WTC11 (cell line): ENCODE measurements at regions not wholly inside any gene's neighbourhood (a gene's known extent, or its start where the extent isn't known, plus 50 kb on each side); places are given as distances from the start of the nearest gene placed in this dataset.

Experiments
- ATAC-seq: fragments of 200-7000 bp; cut with Tn5 transposase; 2 replicates; pipeline ENCODE4 v1.10.0; 2021; ENCODE audit warnings: mild to moderate bottlenecking, moderate library complexity
- CTCF ChIA-PET: fragments of 300-600 bp; sonication (Branson Sonifier 250); formaldehyde crosslinking; loops from one replicate; lab custom pipeline; 2021; ENCODE audit warnings: antibody characterized with exemption; lab: Charles Lee
- POLR2A ChIA-PET: fragments of 350-600 bp; sonication (Branson Sonifier 250); formaldehyde crosslinking; loops from one replicate; lab custom pipeline; 2021; ENCODE audit warnings: antibody characterized with exemption; lab: Charles Lee
- DNase-seq: peaks from one replicate; pipeline ENCODE4 v3.0.0; 2021; ENCODE audit warnings: low spot score
- H3K27ac Mint-ChIP-seq: 2 replicates; pipeline ENCODE4 v1.8.0; 2021; ENCODE audit warnings: mixed read lengths
- H3K27me3 Mint-ChIP-seq: 2 replicates; pipeline ENCODE4 v1.8.0; 2021; ENCODE audit warnings: low read depth, mild to moderate bottlenecking, moderate library complexity, mixed read lengths
- H3K36me3 Mint-ChIP-seq: 2 replicates; pipeline ENCODE4 v1.8.0; 2021; ENCODE audit warnings: mixed read lengths
- H3K4me1 Mint-ChIP-seq: 2 replicates; pipeline ENCODE4 v1.8.0; 2022; ENCODE audit warnings: mixed read lengths
- H3K4me3 Mint-ChIP-seq: 2 replicates; pipeline ENCODE4 v1.8.0; 2021; ENCODE audit warnings: mild to moderate bottlenecking, moderate library complexity, mixed read lengths
- H3K9me3 Mint-ChIP-seq: 2 replicates; pipeline ENCODE4 v1.8.0; 2021; ENCODE audit warnings: mixed read lengths
- ESRRA ChIP-seq: sonication (generic); formaldehyde crosslinking; IDR thresholded peaks from 2 replicates; pipeline ENCODE4 v1.8.1; 2022; ENCODE audit warnings: mild to moderate bottlenecking, missing genetic modification reagents, borderline replicate concordance
- MYBL2 ChIP-seq: sonication (generic); formaldehyde crosslinking; IDR thresholded peaks from 2 replicates; pipeline ENCODE4 v1.8.1; 2023; ENCODE audit warnings: mild to moderate bottlenecking, moderate library complexity, missing genetic modification reagents
- OVOL2 ChIP-seq: fragments of 250-450 bp; sonication (Bioruptor Pico); IDR thresholded peaks from 2 replicates; pipeline ENCODE4 v1.9.0; 2021; ENCODE audit warnings: mild to moderate bottlenecking, borderline replicate concordance
- RELA ChIP-seq: sonication (generic); formaldehyde crosslinking; IDR thresholded peaks from 2 replicates; pipeline ENCODE4 v1.8.1; 2022; ENCODE audit warnings: missing genetic modification reagents, mild to moderate bottlenecking, borderline replicate concordance
- SP1 ChIP-seq: sonication (generic); formaldehyde crosslinking; conservative IDR thresholded peaks from 2 replicates; pipeline ENCODE4 v1.8.1; 2022; ENCODE audit warnings: missing genetic modification reagents
- TCF7 ChIP-seq: sonication (generic); formaldehyde crosslinking; IDR thresholded peaks from 2 replicates; pipeline ENCODE4 v1.8.0; 2022; ENCODE audit warnings: mild to moderate bottlenecking, low read depth, missing genetic modification reagents, moderate library complexity
- TEAD1 ChIP-seq: sonication (generic); formaldehyde crosslinking; IDR thresholded peaks from 2 replicates; pipeline ENCODE4 v1.8.0; 2022; ENCODE audit warnings: mild to moderate bottlenecking, missing genetic modification reagents
- TP53 ChIP-seq: sonication (generic); formaldehyde crosslinking; IDR thresholded peaks from 2 replicates; pipeline ENCODE4 v1.8.1; 2023; ENCODE audit warnings: mild to moderate bottlenecking, missing genetic modification reagents
- ZBTB21 ChIP-seq: sonication (generic); formaldehyde crosslinking; IDR thresholded peaks from 2 replicates; pipeline ENCODE4 v1.8.1; 2023; ENCODE audit warnings: mild to moderate bottlenecking, missing genetic modification reagents, borderline replicate concordance
- ZNF121 ChIP-seq: sonication (generic); formaldehyde crosslinking; IDR thresholded peaks from 2 replicates; pipeline ENCODE4 v1.8.0; 2023; ENCODE audit warnings: missing genetic modification reagents
- ZNF232 ChIP-seq: sonication (generic); formaldehyde crosslinking; IDR thresholded peaks from 2 replicates; pipeline ENCODE4 v1.8.0; 2022; ENCODE audit warnings: mild to moderate bottlenecking, missing genetic modification reagents
- ZNF416 ChIP-seq: fragments of 250-450 bp; sonication (Bioruptor Pico); IDR thresholded peaks from 2 replicates; pipeline ENCODE4 v1.9.0; 2021; ENCODE audit warnings: mild to moderate bottlenecking, inconsistent platforms
- TF ChIP-seq, protein P1 (sequence below): sonication (generic); formaldehyde crosslinking; IDR thresholded peaks from 2 replicates; pipeline ENCODE4 v1.8.1; 2023; ENCODE audit warnings: mild to moderate bottlenecking, missing genetic modification reagents, moderate library complexity
- TF ChIP-seq, protein P2 (sequence below): sonication (generic); formaldehyde crosslinking; IDR thresholded peaks from 2 replicates; pipeline ENCODE4 v1.8.1; 2023; ENCODE audit warnings: mild to moderate bottlenecking, missing genetic modification reagents, borderline replicate concordance
- TF ChIP-seq, protein P3 (sequence below): sonication (generic); formaldehyde crosslinking; IDR thresholded peaks from 2 replicates; pipeline ENCODE4 v1.8.0; 2022; ENCODE audit warnings: mild to moderate bottlenecking, missing genetic modification reagents
- TF ChIP-seq, protein P4 (sequence below): fragments of 250-450 bp; sonication (Bioruptor Pico); IDR thresholded peaks from 2 replicates; pipeline ENCODE4 v1.9.0; 2021; ENCODE audit warnings: moderate library complexity, mild to moderate bottlenecking, inconsistent platforms, borderline replicate concordance
- TF ChIP-seq, protein P5 (sequence below): fragments of 250-450 bp; sonication (Bioruptor Pico); IDR thresholded peaks from 2 replicates; pipeline ENCODE4 v1.9.0; 2021; ENCODE audit warnings: mild to moderate bottlenecking, borderline replicate concordance
- TF ChIP-seq, protein P6 (sequence below): sonication (generic); formaldehyde crosslinking; IDR thresholded peaks from 2 replicates; pipeline ENCODE4 v1.8.1; 2022; ENCODE audit warnings: missing genetic modification reagents, borderline replicate concordance
- TF ChIP-seq, protein P7 (sequence below): sonication (generic); formaldehyde crosslinking; IDR thresholded peaks from 2 replicates; pipeline ENCODE4 v1.8.0; 2022; ENCODE audit warnings: mild to moderate bottlenecking, missing genetic modification reagents

DNA sequence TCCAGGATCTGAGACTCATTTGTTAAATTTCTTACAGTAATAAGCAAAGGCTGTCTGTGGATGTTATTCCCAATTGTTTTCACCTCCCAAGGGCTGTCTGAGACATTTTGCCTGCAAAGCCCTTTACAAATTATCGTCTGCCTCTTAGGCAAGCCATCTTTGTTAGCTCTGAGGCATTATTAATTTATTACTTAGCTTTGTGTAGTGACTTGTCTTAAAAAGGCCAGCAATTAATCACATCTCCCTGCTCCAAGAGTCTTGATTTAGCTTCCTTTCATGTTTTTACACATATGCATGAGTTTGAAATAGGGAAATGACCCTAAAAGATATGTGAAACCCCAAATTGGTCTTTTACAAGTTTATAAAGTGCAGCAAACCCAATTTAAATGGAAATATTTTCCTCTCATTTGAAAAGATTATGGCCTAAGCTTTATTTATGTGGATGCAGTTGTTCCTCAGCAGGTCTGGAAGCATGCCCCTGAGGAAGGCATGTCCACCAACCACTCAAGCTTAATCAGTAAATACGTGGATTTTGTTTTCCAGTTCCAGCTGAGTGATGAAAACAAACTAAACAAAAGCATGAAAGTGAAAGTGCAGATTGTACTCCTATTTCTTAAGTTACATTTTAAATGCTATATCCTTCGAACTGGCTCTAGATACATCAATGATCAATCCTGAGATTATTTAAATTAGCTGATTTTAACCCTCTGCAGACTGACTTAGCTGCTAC lies 173.6 kb upstream of the LNX1 start:
- Mint-ChIP-seq H3K27ac (no peak overlapping the region), H3K36me3 (peaks cover 4% of the 10 kb centered on the region; the same call in 1 of the 2 replicates), H3K9me3 (peaks cover 18% of the 10 kb centered on the region), H3K27me3 (no peaks in the 10 kb centered on the region), H3K4me3 (no peak overlapping the region), H3K4me1 (no peaks in the 10 kb centered on the region)
- ChIA-PET POLR2A (no interaction called here), CTCF (interaction anchor here (0.8 to 1.2 kb wide), 2 partner anchors 58 to 469 kb away, joined by 3 to 4 read pairs; no protein-coding TSS in a partner anchor)
- DNase-seq (no peak), ATAC-seq (no peak)
- TF ChIP-seq ESRRA (CRISPR knock-in tag) (no peak), TCF7 (CRISPR knock-in tag) (no peak), ZNF121 (CRISPR knock-in tag) (no peak), OVOL2 (CRISPR knock-in tag) (no peak), RELA (no peak), MYBL2 (CRISPR knock-in tag) (no peak), ZNF232 (CRISPR knock-in tag) (no peak), ZNF416 (no peak), SP1 (no peak)
- TF ChIP-seq, protein P1, sequence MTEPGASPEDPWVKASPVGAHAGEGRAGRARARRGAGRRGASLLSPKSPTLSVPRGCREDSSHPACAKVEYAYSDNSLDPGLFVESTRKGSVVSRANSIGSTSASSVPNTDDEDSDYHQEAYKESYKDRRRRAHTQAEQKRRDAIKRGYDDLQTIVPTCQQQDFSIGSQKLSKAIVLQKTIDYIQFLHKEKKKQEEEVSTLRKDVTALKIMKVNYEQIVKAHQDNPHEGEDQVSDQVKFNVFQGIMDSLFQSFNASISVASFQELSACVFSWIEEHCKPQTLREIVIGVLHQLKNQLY: no peak
- TF ChIP-seq, protein P2, sequence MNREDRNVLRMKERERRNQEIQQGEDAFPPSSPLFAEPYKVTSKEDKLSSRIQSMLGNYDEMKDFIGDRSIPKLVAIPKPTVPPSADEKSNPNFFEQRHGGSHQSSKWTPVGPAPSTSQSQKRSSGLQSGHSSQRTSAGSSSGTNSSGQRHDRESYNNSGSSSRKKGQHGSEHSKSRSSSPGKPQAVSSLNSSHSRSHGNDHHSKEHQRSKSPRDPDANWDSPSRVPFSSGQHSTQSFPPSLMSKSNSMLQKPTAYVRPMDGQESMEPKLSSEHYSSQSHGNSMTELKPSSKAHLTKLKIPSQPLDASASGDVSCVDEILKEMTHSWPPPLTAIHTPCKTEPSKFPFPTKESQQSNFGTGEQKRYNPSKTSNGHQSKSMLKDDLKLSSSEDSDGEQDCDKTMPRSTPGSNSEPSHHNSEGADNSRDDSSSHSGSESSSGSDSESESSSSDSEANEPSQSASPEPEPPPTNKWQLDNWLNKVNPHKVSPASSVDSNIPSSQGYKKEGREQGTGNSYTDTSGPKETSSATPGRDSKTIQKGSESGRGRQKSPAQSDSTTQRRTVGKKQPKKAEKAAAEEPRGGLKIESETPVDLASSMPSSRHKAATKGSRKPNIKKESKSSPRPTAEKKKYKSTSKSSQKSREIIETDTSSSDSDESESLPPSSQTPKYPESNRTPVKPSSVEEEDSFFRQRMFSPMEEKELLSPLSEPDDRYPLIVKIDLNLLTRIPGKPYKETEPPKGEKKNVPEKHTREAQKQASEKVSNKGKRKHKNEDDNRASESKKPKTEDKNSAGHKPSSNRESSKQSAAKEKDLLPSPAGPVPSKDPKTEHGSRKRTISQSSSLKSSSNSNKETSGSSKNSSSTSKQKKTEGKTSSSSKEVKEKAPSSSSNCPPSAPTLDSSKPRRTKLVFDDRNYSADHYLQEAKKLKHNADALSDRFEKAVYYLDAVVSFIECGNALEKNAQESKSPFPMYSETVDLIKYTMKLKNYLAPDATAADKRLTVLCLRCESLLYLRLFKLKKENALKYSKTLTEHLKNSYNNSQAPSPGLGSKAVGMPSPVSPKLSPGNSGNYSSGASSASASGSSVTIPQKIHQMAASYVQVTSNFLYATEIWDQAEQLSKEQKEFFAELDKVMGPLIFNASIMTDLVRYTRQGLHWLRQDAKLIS (CRISPR knock-in tag): no peak
- TF ChIP-seq, protein P3, sequence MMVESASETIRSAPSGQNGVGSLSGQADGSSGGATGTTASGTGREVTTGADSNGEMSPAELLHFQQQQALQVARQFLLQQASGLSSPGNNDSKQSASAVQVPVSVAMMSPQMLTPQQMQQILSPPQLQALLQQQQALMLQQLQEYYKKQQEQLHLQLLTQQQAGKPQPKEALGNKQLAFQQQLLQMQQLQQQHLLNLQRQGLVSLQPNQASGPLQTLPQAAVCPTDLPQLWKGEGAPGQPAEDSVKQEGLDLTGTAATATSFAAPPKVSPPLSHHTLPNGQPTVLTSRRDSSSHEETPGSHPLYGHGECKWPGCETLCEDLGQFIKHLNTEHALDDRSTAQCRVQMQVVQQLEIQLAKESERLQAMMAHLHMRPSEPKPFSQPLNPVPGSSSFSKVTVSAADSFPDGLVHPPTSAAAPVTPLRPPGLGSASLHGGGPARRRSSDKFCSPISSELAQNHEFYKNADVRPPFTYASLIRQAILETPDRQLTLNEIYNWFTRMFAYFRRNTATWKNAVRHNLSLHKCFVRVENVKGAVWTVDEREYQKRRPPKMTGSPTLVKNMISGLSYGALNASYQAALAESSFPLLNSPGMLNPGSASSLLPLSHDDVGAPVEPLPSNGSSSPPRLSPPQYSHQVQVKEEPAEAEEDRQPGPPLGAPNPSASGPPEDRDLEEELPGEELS (CRISPR knock-in tag): no peak

DNA sequence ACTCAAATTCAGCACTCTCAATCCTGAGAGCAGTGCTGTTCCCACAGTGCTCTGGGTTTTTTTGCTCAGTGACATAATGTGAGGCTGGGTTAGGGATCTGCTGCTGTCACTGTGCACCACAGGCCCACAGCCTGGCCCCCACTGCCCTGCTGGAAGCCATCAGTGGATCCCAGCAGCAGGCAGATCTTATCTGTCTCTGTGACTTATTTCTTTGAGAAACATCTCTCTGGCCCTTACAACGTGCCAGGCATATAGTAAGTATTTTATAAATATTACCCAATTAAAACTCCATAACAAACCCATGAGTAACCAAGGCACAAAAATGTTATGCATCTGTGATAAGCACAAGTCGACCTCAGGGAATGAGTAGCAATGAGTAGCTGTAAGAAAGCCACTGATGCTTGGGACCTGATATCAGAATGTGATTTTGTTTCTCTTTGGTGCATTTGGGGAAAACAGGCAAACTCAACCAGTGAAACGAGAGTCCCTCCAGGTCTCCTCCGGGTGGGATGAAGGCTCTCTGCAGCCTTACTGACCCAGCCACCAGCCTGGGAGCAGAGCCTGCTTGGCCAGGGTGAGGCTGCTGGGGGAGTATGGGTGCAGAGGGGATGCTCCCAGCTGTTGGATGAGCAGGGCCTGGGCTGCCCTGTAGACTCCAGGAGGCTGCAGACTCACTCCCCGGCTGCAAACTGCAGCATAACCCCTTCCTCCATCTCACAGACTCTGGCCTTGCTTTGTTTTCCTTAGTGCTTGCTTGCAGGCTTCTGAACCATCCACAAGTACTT lies 172.7 kb upstream of the LNX1 start:
- Mint-ChIP-seq H3K36me3 (peaks cover 4% of the 10 kb centered on the region; the same call in 1 of the 2 replicates), H3K27me3 (no peaks in the 10 kb centered on the region), H3K4me3 (no peak overlapping the region), H3K4me1 (no peaks in the 10 kb centered on the region), H3K27ac (no peak overlapping the region), H3K9me3 (peaks cover 20% of the 10 kb centered on the region)
- ATAC-seq (0 out of 2 replicates have a peak, but pooled peaks have one; percentile 32), DNase-seq (no peak)
- ChIA-PET POLR2A (no interaction called here), CTCF (interaction anchor here (0.6 to 1.2 kb wide), 3 partner anchors 54 to 470 kb away, joined by 3 to 4 read pairs (median 4); no protein-coding TSS in a partner anchor)
- no peak for TF ChIP-seq ZBTB21 (CRISPR knock-in tag)
- TF ChIP-seq, protein P4, sequence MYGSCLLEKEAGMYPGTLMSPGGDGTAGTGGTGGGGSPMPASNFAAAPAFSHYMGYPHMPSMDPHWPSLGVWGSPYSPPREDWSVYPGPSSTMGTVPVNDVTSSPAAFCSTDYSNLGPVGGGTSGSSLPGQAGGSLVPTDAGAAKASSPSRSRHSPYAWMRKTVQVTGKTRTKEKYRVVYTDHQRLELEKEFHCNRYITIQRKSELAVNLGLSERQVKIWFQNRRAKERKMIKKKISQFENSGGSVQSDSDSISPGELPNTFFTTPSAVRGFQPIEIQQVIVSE (CRISPR knock-in tag): no peak
- TF ChIP-seq, protein P5, sequence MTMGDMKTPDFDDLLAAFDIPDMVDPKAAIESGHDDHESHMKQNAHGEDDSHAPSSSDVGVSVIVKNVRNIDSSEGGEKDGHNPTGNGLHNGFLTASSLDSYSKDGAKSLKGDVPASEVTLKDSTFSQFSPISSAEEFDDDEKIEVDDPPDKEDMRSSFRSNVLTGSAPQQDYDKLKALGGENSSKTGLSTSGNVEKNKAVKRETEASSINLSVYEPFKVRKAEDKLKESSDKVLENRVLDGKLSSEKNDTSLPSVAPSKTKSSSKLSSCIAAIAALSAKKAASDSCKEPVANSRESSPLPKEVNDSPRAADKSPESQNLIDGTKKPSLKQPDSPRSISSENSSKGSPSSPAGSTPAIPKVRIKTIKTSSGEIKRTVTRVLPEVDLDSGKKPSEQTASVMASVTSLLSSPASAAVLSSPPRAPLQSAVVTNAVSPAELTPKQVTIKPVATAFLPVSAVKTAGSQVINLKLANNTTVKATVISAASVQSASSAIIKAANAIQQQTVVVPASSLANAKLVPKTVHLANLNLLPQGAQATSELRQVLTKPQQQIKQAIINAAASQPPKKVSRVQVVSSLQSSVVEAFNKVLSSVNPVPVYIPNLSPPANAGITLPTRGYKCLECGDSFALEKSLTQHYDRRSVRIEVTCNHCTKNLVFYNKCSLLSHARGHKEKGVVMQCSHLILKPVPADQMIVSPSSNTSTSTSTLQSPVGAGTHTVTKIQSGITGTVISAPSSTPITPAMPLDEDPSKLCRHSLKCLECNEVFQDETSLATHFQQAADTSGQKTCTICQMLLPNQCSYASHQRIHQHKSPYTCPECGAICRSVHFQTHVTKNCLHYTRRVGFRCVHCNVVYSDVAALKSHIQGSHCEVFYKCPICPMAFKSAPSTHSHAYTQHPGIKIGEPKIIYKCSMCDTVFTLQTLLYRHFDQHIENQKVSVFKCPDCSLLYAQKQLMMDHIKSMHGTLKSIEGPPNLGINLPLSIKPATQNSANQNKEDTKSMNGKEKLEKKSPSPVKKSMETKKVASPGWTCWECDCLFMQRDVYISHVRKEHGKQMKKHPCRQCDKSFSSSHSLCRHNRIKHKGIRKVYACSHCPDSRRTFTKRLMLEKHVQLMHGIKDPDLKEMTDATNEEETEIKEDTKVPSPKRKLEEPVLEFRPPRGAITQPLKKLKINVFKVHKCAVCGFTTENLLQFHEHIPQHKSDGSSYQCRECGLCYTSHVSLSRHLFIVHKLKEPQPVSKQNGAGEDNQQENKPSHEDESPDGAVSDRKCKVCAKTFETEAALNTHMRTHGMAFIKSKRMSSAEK (CRISPR knock-in tag): no peak
- TF ChIP-seq, protein P6, sequence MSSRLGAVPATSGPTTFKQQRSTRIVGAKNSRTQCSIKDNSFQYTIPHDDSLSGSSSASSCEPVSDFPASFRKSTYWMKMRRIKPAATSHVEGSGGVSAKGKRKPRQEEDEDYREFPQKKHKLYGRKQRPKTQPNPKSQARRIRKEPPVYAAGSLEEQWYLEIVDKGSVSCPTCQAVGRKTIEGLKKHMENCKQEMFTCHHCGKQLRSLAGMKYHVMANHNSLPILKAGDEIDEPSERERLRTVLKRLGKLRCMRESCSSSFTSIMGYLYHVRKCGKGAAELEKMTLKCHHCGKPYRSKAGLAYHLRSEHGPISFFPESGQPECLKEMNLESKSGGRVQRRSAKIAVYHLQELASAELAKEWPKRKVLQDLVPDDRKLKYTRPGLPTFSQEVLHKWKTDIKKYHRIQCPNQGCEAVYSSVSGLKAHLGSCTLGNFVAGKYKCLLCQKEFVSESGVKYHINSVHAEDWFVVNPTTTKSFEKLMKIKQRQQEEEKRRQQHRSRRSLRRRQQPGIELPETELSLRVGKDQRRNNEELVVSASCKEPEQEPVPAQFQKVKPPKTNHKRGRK (CRISPR knock-in tag): no peak
- TF ChIP-seq OVOL2 (CRISPR knock-in tag): no peak
- TF ChIP-seq TP53: no peak
- TF ChIP-seq TEAD1 (CRISPR knock-in tag): no peak
- no peak for TF ChIP-seq RELA
- TF ChIP-seq, protein P7, sequence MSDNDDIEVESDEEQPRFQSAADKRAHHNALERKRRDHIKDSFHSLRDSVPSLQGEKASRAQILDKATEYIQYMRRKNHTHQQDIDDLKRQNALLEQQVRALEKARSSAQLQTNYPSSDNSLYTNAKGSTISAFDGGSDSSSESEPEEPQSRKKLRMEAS: no peak
- no peak for TF ChIP-seq ESRRA (CRISPR knock-in tag)
